ENCODE measurements at regions not wholly inside any gene's neighbourhood (a gene's known extent, or its start where the extent isn't known, plus 50 kb on each side); places are given as distances from the start of the nearest gene placed in this dataset.

GRCh38 chr9:29969408-29969807 lies 2396.1 kb upstream of the C9orf72 start:
- H3K4me3 ChIP-seq: no peak overlapping the region
- H3K27ac ChIP-seq (replicated peaks in 1 of 4): no peak overlapping the region
- no peaks in the 10 kb centered on the region for H3K9me3 ChIP-seq
- H3K27me3 ChIP-seq: no peaks in the 10 kb centered on the region
- DNase-seq (ENCODE audit: extremely low spot score): no peak
- no peak for TF ChIP-seq EP300 (IDR thresholded peaks at IDR 0.05)
- TF ChIP-seq POLR2AphosphoS5 (IDR thresholded peaks at IDR 0.05): no peak
- no peak for TF ChIP-seq POLR2A (IDR thresholded peaks at IDR 0.05; ENCODE audit: low read depth)
- no peak for TF ChIP-seq CTCF (IDR thresholded peaks at IDR 0.05)
- 83% methylated on average over 5 of the region's 5 CpGs for WGBS
- no peaks in the 10 kb centered on the region for H3K4me1 ChIP-seq
- intact Hi-C loops (cut with DNase I): no loop called here
- H3K36me3 ChIP-seq: no peaks in the 10 kb centered on the region

- Histone ChIP-seq H3K27me3 (no peaks in the 10 kb centered on the region), H3K9me3 (no peaks in the 10 kb centered on the region), H3K36me3 (no peaks in the 10 kb centered on the region), H3K4me3 (no peak overlapping the region), H3K4me1 (no peaks in the 10 kb centered on the region), H3K27ac (replicated peaks in 1 of 4) (no peak overlapping the region)
- intact Hi-C loops (cut with DNase I): no loop called here
- WGBS: 78% methylated on average over 8 of the region's 15 CpGs
- no peak for DNase-seq (ENCODE audit: extremely low spot score)
- TF ChIP-seq POLR2A (IDR thresholded peaks at IDR 0.05; ENCODE audit: low read depth) (no peak), CTCF (IDR thresholded peaks at IDR 0.05) (no peak), POLR2AphosphoS5 (IDR thresholded peaks at IDR 0.05) (no peak), EP300 (IDR thresholded peaks at IDR 0.05) (no peak)
These were observed 2396.8 kb upstream of the C9orf72 start for GRCh38 chr9:29969856-29970647.

DNA sequence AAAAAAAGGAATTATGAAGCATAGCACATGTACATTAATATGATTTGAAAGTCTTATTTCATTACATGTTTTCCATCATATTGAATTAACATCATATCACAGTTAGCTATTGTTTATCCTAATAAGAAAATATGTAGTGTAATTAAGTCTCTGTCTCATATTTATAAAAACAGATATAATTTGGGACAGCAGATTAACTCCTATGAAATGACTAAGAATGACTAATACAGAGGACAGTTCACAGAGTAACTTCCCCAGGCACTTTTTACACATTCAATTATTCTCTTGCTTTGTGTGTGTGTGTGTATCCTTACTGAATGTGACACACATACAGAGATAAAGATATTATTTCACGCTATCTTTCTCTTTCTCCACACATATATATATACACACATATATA lies 2400.9 kb upstream of the C9orf72 start:
- whole genome bisulfite sequencing: 40% methylated on average over 1 of the region's 1 CpG
- Histone ChIP-seq H3K36me3 (no peaks in the 10 kb centered on the region), H3K9me3 (no peaks in the 10 kb centered on the region), H3K27ac (replicated peaks in 1 of 4) (no peak overlapping the region), H3K27me3 (no peaks in the 10 kb centered on the region), H3K4me3 (no peak overlapping the region), H3K4me1 (no peaks in the 10 kb centered on the region)
- TF ChIP-seq CTCF (IDR thresholded peaks at IDR 0.05): no peak
- no peak for TF ChIP-seq POLR2AphosphoS5 (IDR thresholded peaks at IDR 0.05)
- TF ChIP-seq EP300 (IDR thresholded peaks at IDR 0.05): no peak
- intact Hi-C loops (cut with DNase I): no loop called here
- no peak for DNase-seq (ENCODE audit: extremely low spot score)

DNA sequence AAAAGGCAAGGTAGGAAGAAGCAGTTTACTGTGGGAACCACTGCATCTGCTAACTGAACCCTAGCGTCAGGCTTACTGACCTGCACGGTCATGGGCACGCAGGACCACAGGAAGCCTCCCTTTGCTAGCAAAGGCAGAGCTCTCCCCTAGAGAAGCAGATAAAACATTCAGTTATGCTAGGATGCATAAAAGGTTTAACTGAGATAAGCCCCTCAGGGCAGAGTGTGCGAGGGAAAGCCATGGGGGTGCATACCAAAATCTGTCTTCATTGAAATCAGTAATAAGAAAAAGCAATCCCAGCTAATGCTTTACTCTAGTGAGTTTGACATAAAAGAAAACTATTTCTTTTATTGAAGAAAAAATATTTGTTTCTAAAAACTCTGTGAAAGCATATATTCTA lies 2403.7 kb upstream of the C9orf72 start:
- WGBS: 75% methylated on average over 4 of the region's 4 CpGs
- intact Hi-C loops (cut with DNase I): no loop called here
- Histone ChIP-seq H3K27ac (replicated peaks in 1 of 4) (no peak overlapping the region), H3K4me3 (no peak overlapping the region), H3K9me3 (no peaks in the 10 kb centered on the region), H3K27me3 (no peaks in the 10 kb centered on the region), H3K4me1 (no peaks in the 10 kb centered on the region), H3K36me3 (no peaks in the 10 kb centered on the region)
- no peak for DNase-seq (ENCODE audit: extremely low spot score)
- TF ChIP-seq POLR2AphosphoS5 (IDR thresholded peaks at IDR 0.05): no peak
- no peak for TF ChIP-seq CTCF (IDR thresholded peaks at IDR 0.05)
- no peak for TF ChIP-seq EP300 (IDR thresholded peaks at IDR 0.05)
- TF ChIP-seq POLR2A (IDR thresholded peaks at IDR 0.05; ENCODE audit: low read depth): no peak

GRCh38 chr9:29981013-29981412 lies 2403.4 kb upstream of the ACO1 start:
- no peaks in the 10 kb centered on the region for H3K4me1 ChIP-seq
- intact Hi-C loops (cut with DNase I): no loop called here
- H3K27me3 ChIP-seq: no peaks in the 10 kb centered on the region
- no peak for TF ChIP-seq CTCF (IDR thresholded peaks at IDR 0.05)
- TF ChIP-seq POLR2AphosphoS5 (IDR thresholded peaks at IDR 0.05): no peak
- no peak for TF ChIP-seq POLR2A (IDR thresholded peaks at IDR 0.05; ENCODE audit: low read depth)
- TF ChIP-seq EP300 (IDR thresholded peaks at IDR 0.05): no peak
- no peaks in the 10 kb centered on the region for H3K9me3 ChIP-seq
- no peak overlapping the region for H3K27ac ChIP-seq (replicated peaks in 1 of 4)
- DNase-seq (ENCODE audit: extremely low spot score): no peak
- H3K36me3 ChIP-seq: no peaks in the 10 kb centered on the region
- 59% methylated on average over 4 of the region's 4 CpGs for WGBS
- H3K4me3 ChIP-seq: no peak overlapping the region

Measured in esophagus muscularis mucosa (tissue), 4 donors.